Ovary (tissue), 7 donors: ENCODE measurements at regions not wholly inside any gene's neighbourhood (a gene's known extent, or its start where the extent isn't known, plus 50 kb on each side); places are given as distances from the start of the nearest gene placed in this dataset.

Experiments used
- DNase-seq, 5 donors: peaks; one replicate each; pipeline ENCODE4 v3.0.0-alpha.2; 2019 to 2020
- H3K27ac ChIP-seq, 2 donors: fragments of 200-600 bp; one replicate each; pipeline versions ENCODE4 v1.5.1 to v1.8.0; 2019 to 2022
- H3K27me3 ChIP-seq: fragments of 200-600 bp; one replicate; pipeline ENCODE4 v1.8.0; 2022
- H3K36me3 ChIP-seq: fragments of 200-600 bp; sonication (generic); one replicate; pipeline ENCODE4 v1.5.1; 2019
- H3K4me1 ChIP-seq: one replicate; pipeline ENCODE4 v1.8.1; 2013; ENCODE audit warnings: mild to moderate bottlenecking, moderate library complexity; ENCODE audit not compliant: insufficient read depth
- H3K4me3 ChIP-seq: fragments of 200-600 bp; sonication (generic); one replicate; pipeline ENCODE4 v1.5.1; 2017
- H3K9me3 ChIP-seq, 2 donors: fragments of 200-600 bp in 1 of 2; sonication (generic) in 1 of 2; one replicate each; pipeline versions ENCODE4 v1.5.1 to v1.8.1; 2013 to 2019; ENCODE audit warnings: mild to moderate bottlenecking in 1 of 2, moderate library complexity in 1 of 2
- EP300 ChIP-seq: sonication (generic); formaldehyde crosslinking; IDR thresholded peaks from one replicate; pipeline ENCODE4 v1.6.1; 2017; ENCODE audit warnings: antibody characterized with exemption
- POLR2A ChIP-seq: fragments of 450-650 bp; IDR thresholded peaks from one replicate; pipeline ENCODE4 v1.6.1; 2017; ENCODE audit warnings: antibody characterized with exemption, mild to moderate bottlenecking, moderate library complexity
- WGBS, 3 donors: extraction: QIAGEN DNeasy Blood & Tissue Kit in 1 of 3; methylation state at CpG; one replicate each; pipeline versions ENCODE4 v1.1.5 to v1.1.7; 2013 to 2017; 5-methylcytosine and 5-hydroxymethylcytosine counted together
- intact Hi-C, 4 donors: fragments of 100-400 bp; cut with DNase I; formaldehyde crosslinking; loops; one replicate each; pipeline versions ENCODE4 v1.11.0 to v1.15.1; 2022 to 2023
- TF ChIP-seq, protein P1 (sequence below), 3 donors: fragments of 450-650 bp in 2 of 3; fragments of 200-600 bp in 1 of 3; IDR thresholded peaks; one replicate each; pipeline versions ENCODE4 v1.5.1 to v1.8.0; 2016 to 2022; ENCODE audit warnings: antibody characterized with exemption in 3 of 3, mild to moderate bottlenecking in 1 of 3
- donor health status: DM: no; HTN: no; CAD: no; lungs with moderate emphysema.
- donor health status: DM: no; HTN: no; CAD: no.
- donor health status: Bipolar disorder and iron deficiency.
- donor health status: DM: no; HTN: no; CAD: no.
- donor health status: DM: yes; HTN: yes; CAD: no.

DNA sequence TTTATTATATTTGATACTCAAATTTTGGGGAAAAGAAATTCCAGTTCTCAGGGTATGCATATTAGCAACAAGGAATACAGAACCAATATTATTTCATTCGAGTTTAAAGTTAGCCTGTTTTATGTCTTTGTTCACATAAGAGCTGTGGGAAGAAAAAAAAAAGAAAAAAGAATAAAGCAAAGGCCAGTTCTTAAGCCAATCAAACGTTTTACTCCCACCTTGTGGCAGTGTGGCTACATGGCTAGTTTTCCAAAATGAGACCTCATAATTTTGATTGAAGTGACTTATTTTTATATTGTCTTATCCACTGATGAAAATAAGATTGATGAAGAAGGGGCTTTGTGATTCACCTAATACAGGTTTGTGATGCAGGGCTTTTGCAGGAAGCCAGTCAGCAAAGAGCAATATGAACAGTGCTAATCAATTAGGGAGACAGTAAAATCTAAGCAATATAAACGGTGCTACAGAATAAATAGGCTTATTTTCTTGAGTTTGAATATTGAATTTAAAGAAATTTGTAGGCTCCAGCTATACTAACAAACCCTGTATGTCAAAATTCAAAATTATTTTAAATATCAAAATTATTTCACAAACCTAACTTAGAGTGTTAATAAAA lies 624.1 kb upstream of the FOXG1 start:
- intact Hi-C loops = no loop called here
- H3K27ac ChIP-seq = no peak overlapping the region
- H3K9me3 ChIP-seq = no peaks in the 10 kb centered on the region
- no peaks in the 10 kb centered on the region for H3K27me3 ChIP-seq
- no peak overlapping the region for H3K4me3 ChIP-seq
- no peak for TF ChIP-seq POLR2A
- no peak for TF ChIP-seq EP300
- TF ChIP-seq, protein P1, sequence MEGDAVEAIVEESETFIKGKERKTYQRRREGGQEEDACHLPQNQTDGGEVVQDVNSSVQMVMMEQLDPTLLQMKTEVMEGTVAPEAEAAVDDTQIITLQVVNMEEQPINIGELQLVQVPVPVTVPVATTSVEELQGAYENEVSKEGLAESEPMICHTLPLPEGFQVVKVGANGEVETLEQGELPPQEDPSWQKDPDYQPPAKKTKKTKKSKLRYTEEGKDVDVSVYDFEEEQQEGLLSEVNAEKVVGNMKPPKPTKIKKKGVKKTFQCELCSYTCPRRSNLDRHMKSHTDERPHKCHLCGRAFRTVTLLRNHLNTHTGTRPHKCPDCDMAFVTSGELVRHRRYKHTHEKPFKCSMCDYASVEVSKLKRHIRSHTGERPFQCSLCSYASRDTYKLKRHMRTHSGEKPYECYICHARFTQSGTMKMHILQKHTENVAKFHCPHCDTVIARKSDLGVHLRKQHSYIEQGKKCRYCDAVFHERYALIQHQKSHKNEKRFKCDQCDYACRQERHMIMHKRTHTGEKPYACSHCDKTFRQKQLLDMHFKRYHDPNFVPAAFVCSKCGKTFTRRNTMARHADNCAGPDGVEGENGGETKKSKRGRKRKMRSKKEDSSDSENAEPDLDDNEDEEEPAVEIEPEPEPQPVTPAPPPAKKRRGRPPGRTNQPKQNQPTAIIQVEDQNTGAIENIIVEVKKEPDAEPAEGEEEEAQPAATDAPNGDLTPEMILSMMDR (IDR thresholded peaks at IDR 0.05) = no peak
- H3K4me1 ChIP-seq = no peaks in the 10 kb centered on the region
- WGBS, 3 donors = 6 to 10% (median 8%) methylated on average over 3 of the region's 3 CpGs
- no peaks in the 10 kb centered on the region for H3K36me3 ChIP-seq
- no peak for DNase-seq

DNA sequence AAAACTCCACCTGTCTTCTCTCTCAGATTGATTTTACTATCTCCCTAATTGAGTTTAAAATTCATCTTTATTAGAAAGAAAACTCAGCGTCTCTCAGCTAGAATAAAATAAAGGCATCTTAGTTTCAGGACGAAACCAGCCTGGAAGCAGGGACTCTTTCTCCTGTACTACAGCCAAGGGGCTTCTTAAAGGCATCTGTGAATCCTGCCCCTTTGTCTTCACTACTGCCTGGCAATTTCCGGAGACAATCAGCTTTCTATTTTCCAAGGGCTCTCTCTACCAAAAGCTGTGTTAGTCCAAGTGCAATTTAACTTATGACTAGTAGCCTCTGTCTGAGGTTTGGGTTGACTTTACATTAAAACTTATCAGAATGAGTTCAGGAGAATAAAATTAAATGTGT lies 623.3 kb upstream of the FOXG1 start:
- Histone ChIP-seq H3K4me1 (no peaks in the 10 kb centered on the region), H3K36me3 (no peaks in the 10 kb centered on the region), H3K9me3 (no peaks in the 10 kb centered on the region), H3K4me3 (no peak overlapping the region), H3K27ac (no peak overlapping the region), H3K27me3 (no peaks in the 10 kb centered on the region)
- 23 to 34% (median 27%) methylated on average over 3 of the region's 3 CpGs for WGBS, 3 donors
- DNase-seq = no peak
- TF ChIP-seq EP300 = no peak
- TF ChIP-seq, protein P1 (IDR thresholded peaks at IDR 0.05) = no peak
- no peak for TF ChIP-seq POLR2A
- intact Hi-C loops = no loop called here

GRCh38 chr14:28151926-28152325 lies 614.7 kb upstream of the FOXG1 start:
- Histone ChIP-seq H3K27me3 (no peaks in the 10 kb centered on the region), H3K4me3 (no peak overlapping the region), H3K4me1 (no peaks in the 10 kb centered on the region), H3K27ac (no peak overlapping the region), H3K9me3 (no peaks in the 10 kb centered on the region), H3K36me3 (no peaks in the 10 kb centered on the region)
- DNase-seq = no peak
- no peak for TF ChIP-seq EP300
- TF ChIP-seq, protein P1 (IDR thresholded peaks at IDR 0.05) = no peak
- no peak for TF ChIP-seq POLR2A
- intact Hi-C loops = no loop called here
- WGBS, 3 donors = 35 to 51% (median 44%) methylated on average over 3 of the region's 3 CpGs

- no peaks in the 10 kb centered on the region for H3K4me1 ChIP-seq
- intact Hi-C loops = no loop called here
- no peak for DNase-seq
- H3K4me3 ChIP-seq = no peak overlapping the region
- no peaks in the 10 kb centered on the region for H3K36me3 ChIP-seq
- H3K27me3 ChIP-seq = no peaks in the 10 kb centered on the region
- WGBS, 3 donors = 71 to 80% (median 75%) methylated on average over 4 of the region's 4 CpGs
- TF ChIP-seq EP300 = no peak
- no peak for TF ChIP-seq POLR2A
- TF ChIP-seq, protein P1 (IDR thresholded peaks at IDR 0.05) = no peak
- no peak overlapping the region for H3K27ac ChIP-seq
- H3K9me3 ChIP-seq = no peaks in the 10 kb centered on the region
Observed at GRCh38 chr14:28152453-28153044, 614.0 kb upstream of the FOXG1 start.
